Endodermal cell (in vitro differentiated cells): ENCODE measurements at regions not wholly inside any gene's neighbourhood (a gene's known extent, or its start where the extent isn't known, plus 50 kb on each side); places are given as distances from the start of the nearest gene placed in this dataset.
"Not testable (repeated sequence)": the region's sequence is repeated elsewhere in the genome, so short reads cannot be mapped to it uniquely, and the experiment has no call there.

ENCODE experiments used
- DNase-seq: peaks from one replicate; pipeline ENCODE4 v3.0.0-alpha.2; 2017
- H3K27ac ChIP-seq: 2 replicates; pipeline ENCODE4 v1.5.1; 2013; ENCODE audit warnings: mild to moderate bottlenecking, low read depth, low read length, moderate library complexity
- H3K27me3 ChIP-seq: 2 replicates; pipeline ENCODE4 v1.6.1; 2013; ENCODE audit warnings: mild to moderate bottlenecking, low read length, moderate library complexity; ENCODE audit not compliant: insufficient read depth, control insufficient read depth, poor library complexity, severe bottlenecking
- H3K36me3 ChIP-seq: 2 replicates; pipeline ENCODE4 v1.7.0; 2013; ENCODE audit warnings: mild to moderate bottlenecking, low read length, moderate library complexity; ENCODE audit not compliant: control insufficient read depth, insufficient read depth
- H3K4me1 ChIP-seq: one replicate; pipeline ENCODE4 v1.7.0; 2013; ENCODE audit warnings: low read length; ENCODE audit not compliant: control insufficient read depth, insufficient read depth
- H3K4me3 ChIP-seq: 2 replicates; pipeline ENCODE4 v1.5.1; 2013; ENCODE audit warnings: mild to moderate bottlenecking, low read length, moderate library complexity
- H3K9ac ChIP-seq: 2 replicates; pipeline ENCODE4 v1.6.1; 2013; ENCODE audit warnings: mild to moderate bottlenecking, low read length, moderate library complexity; ENCODE audit not compliant: poor library complexity, severe bottlenecking; ENCODE audit errors: extremely low read depth
- H3K9me3 ChIP-seq: 2 replicates; pipeline ENCODE4 v1.6.1; 2013; ENCODE audit warnings: mild to moderate bottlenecking, low read length, moderate library complexity; ENCODE audit not compliant: control insufficient read depth
- H3K27ac Mint-ChIP-seq: 2 replicates; pipeline ENCODE4 v1.8.0; 2020; ENCODE audit warnings: mixed read lengths
- H3K27me3 Mint-ChIP-seq: 2 replicates; pipeline ENCODE4 v1.8.0; 2021; ENCODE audit warnings: mild to moderate bottlenecking, mixed read lengths; ENCODE audit not compliant: insufficient read depth
- H3K36me3 Mint-ChIP-seq: 2 replicates; pipeline ENCODE4 v1.8.0; 2020; ENCODE audit warnings: low read depth, mixed read lengths
- H3K4me1 Mint-ChIP-seq: 2 replicates; pipeline ENCODE4 v1.8.0; 2020; ENCODE audit warnings: mixed read lengths
- H3K4me3 Mint-ChIP-seq: 2 replicates; pipeline ENCODE4 v1.8.0; 2020; ENCODE audit warnings: mild to moderate bottlenecking, moderate library complexity, mixed read lengths
- H3K9me3 Mint-ChIP-seq: 2 replicates; pipeline ENCODE4 v1.8.0; 2020; ENCODE audit warnings: mild to moderate bottlenecking, mixed read lengths
- WGBS, 2 experiments: methylation state at CpG; one replicate each; pipeline versions ENCODE4 v1.1.5 to v1.1.7; 2013; ENCODE audit warnings: missing lambda C conversion rate in 2 of 2, mixed read lengths in 1 of 2; ENCODE audit not compliant: insufficient coverage in 1 of 2, insufficient read length in 1 of 2; 5-methylcytosine and 5-hydroxymethylcytosine counted together

- DNase-seq, H3K9me3 Mint-ChIP-seq, H3K27ac ChIP-seq, H3K4me1 ChIP-seq, H3K27me3 Mint-ChIP-seq, H3K9me3 ChIP-seq, H3K4me1 Mint-ChIP-seq, H3K9ac ChIP-seq, H3K36me3 Mint-ChIP-seq, H3K36me3 ChIP-seq, H3K4me3 Mint-ChIP-seq, H3K27ac Mint-ChIP-seq, H3K4me3 ChIP-seq, H3K27me3 ChIP-seq: not testable (repeated sequence)
- WGBS, 2 experiments, result 85% methylated on average over 2 of the region's 3 CpGs; no CpG with 5 or more reads in 1 of the 2 experiments
These were observed 259.8 kb downstream of the NPIPA7 start for GRCh38 chr16:16638714-16639113.

GRCh38 chr16:16643828-16644227 is 264.9 kb downstream of the NPIPA7 start:
- DNase-seq, H3K9ac ChIP-seq, H3K4me1 ChIP-seq, H3K4me1 Mint-ChIP-seq, H3K9me3 Mint-ChIP-seq, H3K27ac ChIP-seq, H3K4me3 ChIP-seq, H3K36me3 Mint-ChIP-seq, H3K27me3 Mint-ChIP-seq, H3K4me3 Mint-ChIP-seq, H3K9me3 ChIP-seq, H3K36me3 ChIP-seq, H3K27me3 ChIP-seq, H3K27ac Mint-ChIP-seq: not testable (repeated sequence)
- 43 to 69% methylated on average over 1 of the region's 1 CpG for WGBS, 2 experiments

- H3K4me1 ChIP-seq, H3K27me3 ChIP-seq, H3K4me3 ChIP-seq, H3K27ac ChIP-seq, H3K36me3 Mint-ChIP-seq, H3K9ac ChIP-seq, H3K27ac Mint-ChIP-seq, H3K9me3 Mint-ChIP-seq, H3K4me3 Mint-ChIP-seq, DNase-seq, H3K9me3 ChIP-seq, H3K36me3 ChIP-seq, H3K4me1 Mint-ChIP-seq: not testable (repeated sequence)
- peaks cover 24% of the 10 kb centered on the region for H3K27me3 Mint-ChIP-seq
- no CpG with 5 or more reads among the region's 4 CpGs for WGBS, 2 experiments
These were observed 269.1 kb downstream of the NPIPA7 start for GRCh38 chr16:16648002-16648401.

- not testable (repeated sequence) for H3K4me1 ChIP-seq, H3K27me3 Mint-ChIP-seq, H3K4me1 Mint-ChIP-seq, H3K9ac ChIP-seq, H3K27ac Mint-ChIP-seq, H3K36me3 ChIP-seq, H3K4me3 Mint-ChIP-seq, H3K27me3 ChIP-seq, H3K36me3 Mint-ChIP-seq, DNase-seq, H3K27ac ChIP-seq, H3K9me3 Mint-ChIP-seq, H3K9me3 ChIP-seq, H3K4me3 ChIP-seq
- whole genome bisulfite sequencing, 2 experiments, result no CpG with 5 or more reads among the region's 3 CpGs
These were observed 293.4 kb downstream of the NPIPA7 start for GRCh38 chr16:16672180-16672812.

- H3K4me3 ChIP-seq, H3K9me3 Mint-ChIP-seq, H3K4me3 Mint-ChIP-seq, H3K27ac ChIP-seq, DNase-seq, H3K4me1 ChIP-seq, H3K36me3 ChIP-seq, H3K27ac Mint-ChIP-seq, H3K4me1 Mint-ChIP-seq, H3K9me3 ChIP-seq, H3K27me3 ChIP-seq, H3K9ac ChIP-seq, H3K36me3 Mint-ChIP-seq, H3K27me3 Mint-ChIP-seq: not testable (repeated sequence)
- WGBS, 2 experiments, result no CpG with 5 or more reads among the region's 9 CpGs
These were observed 295.9 kb downstream of the NPIPA7 start for GRCh38 chr16:16674820-16675219.

GRCh38 chr16:16721849-16722248 is 342.9 kb downstream of the NPIPA7 start:
- whole genome bisulfite sequencing, 2 experiments, result no CpG with 5 or more reads among the region's 4 CpGs
- H3K27me3 Mint-ChIP-seq, H3K27ac ChIP-seq, H3K4me1 ChIP-seq, H3K36me3 Mint-ChIP-seq, H3K9ac ChIP-seq, H3K9me3 Mint-ChIP-seq, DNase-seq, H3K9me3 ChIP-seq, H3K27ac Mint-ChIP-seq, H3K27me3 ChIP-seq, H3K4me3 ChIP-seq, H3K4me1 Mint-ChIP-seq, H3K4me3 Mint-ChIP-seq, H3K36me3 ChIP-seq: not testable (repeated sequence)

- not testable (repeated sequence) for H3K4me3 ChIP-seq, H3K27ac Mint-ChIP-seq, H3K4me1 ChIP-seq, H3K27me3 Mint-ChIP-seq, H3K27me3 ChIP-seq, H3K36me3 Mint-ChIP-seq, H3K4me3 Mint-ChIP-seq, H3K4me1 Mint-ChIP-seq, H3K9me3 ChIP-seq, H3K27ac ChIP-seq, H3K36me3 ChIP-seq, H3K9me3 Mint-ChIP-seq, H3K9ac ChIP-seq, DNase-seq
- no CpG with 5 or more reads among the region's 4 CpGs for WGBS, 2 experiments
These were observed 343.7 kb downstream of the NPIPA7 start for GRCh38 chr16:16722666-16723065.
